ENCODE measurements at regions not wholly inside any gene's neighbourhood (a gene's known extent, or its start where the extent isn't known, plus 50 kb on each side); places are given as distances from the start of the nearest gene placed in this dataset.

- Histone ChIP-seq H3K27me3 (ENCODE audit: control insufficient read depth, insufficient read depth, low read length) (no peaks in the 10 kb centered on the region), H3K27ac (ENCODE audit: low read depth, low read length) (no peak overlapping the region), H3K4me3 (ENCODE audit: low read depth, low read length) (no peak overlapping the region), H3K9me3 (ENCODE audit: control insufficient read depth, insufficient read depth, low read length) (peaks cover 32% of the 10 kb centered on the region)
- ChIA-PET CTCF (no interaction called here), POLR2A (no interaction called here)
- TF ChIP-seq CTCF (IDR thresholded peaks at IDR 0.05; ENCODE audit: low read depth, low read length): no peak
- DNase-seq (ENCODE audit: low read depth, low spot score): no peak
Measured at GRCh38 chr16:35255816-35256215, 1796.4 kb downstream of the TP53TG3F start.

DNA sequence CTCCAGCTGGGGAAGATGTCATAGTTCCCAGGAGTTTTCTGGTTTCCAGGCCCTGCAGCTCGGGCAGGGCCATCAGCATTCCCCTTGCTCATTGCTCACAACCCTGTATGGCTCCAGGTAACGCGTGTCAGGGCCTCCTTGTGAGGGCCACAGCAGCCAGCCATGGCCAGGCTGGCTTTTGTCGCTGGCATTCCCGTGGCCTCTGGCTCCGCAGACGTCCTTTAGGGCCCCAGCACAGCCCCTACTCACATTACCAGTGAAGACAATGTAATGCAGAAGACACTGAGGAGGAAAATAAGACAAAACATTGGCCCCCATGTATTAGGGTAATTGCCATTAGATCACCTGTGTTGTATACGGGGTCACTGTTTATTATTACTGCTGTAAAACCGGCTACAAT is 1799.0 kb downstream of the TP53TG3F start:
- Histone ChIP-seq H3K27me3 (ENCODE audit: control insufficient read depth, insufficient read depth, low read length) (no peaks in the 10 kb centered on the region), H3K9me3 (ENCODE audit: control insufficient read depth, insufficient read depth, low read length) (peaks cover 23% of the 10 kb centered on the region), H3K27ac (ENCODE audit: low read depth, low read length) (no peak overlapping the region), H3K4me3 (ENCODE audit: low read depth, low read length) (no peak overlapping the region)
- DNase-seq (ENCODE audit: low read depth, low spot score): no peak
- TF ChIP-seq CTCF (IDR thresholded peaks at IDR 0.05; ENCODE audit: low read depth, low read length): no peak
- ChIA-PET CTCF (no interaction called here), POLR2A (no interaction called here)

DNA sequence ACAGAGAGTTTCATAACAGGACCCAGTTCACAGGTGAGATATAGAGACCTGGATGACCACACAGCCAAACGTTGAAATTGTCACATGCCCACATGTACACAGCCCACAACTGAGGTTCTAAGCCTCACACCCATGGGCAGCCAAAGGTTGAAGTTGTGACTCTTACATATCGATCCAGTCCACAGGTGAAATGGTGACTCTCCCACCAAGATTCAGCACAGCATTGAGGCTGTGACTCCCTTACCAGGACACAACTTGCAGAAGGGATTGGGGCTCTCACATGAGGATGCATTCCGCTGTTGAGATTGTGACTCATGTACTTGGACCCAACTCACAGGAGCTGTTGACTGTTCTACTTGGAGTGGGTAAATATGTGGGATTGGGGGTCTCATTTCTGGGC is 1836.4 kb downstream of the TP53TG3F start:
- Histone ChIP-seq H3K27ac (ENCODE audit: low read depth, low read length) (no peak overlapping the region), H3K27me3 (ENCODE audit: control insufficient read depth, insufficient read depth, low read length) (no peaks in the 10 kb centered on the region), H3K9me3 (ENCODE audit: control insufficient read depth, insufficient read depth, low read length) (peaks cover 18% of the 10 kb centered on the region; the same call in 1 of the 2 replicates), H3K4me3 (ENCODE audit: low read depth, low read length) (no peak overlapping the region)
- TF ChIP-seq CTCF (IDR thresholded peaks at IDR 0.05; ENCODE audit: low read depth, low read length): no peak
- ChIA-PET POLR2A (no interaction called here), CTCF (no interaction called here)
- DNase-seq (ENCODE audit: low read depth, low spot score): no peak

DNA sequence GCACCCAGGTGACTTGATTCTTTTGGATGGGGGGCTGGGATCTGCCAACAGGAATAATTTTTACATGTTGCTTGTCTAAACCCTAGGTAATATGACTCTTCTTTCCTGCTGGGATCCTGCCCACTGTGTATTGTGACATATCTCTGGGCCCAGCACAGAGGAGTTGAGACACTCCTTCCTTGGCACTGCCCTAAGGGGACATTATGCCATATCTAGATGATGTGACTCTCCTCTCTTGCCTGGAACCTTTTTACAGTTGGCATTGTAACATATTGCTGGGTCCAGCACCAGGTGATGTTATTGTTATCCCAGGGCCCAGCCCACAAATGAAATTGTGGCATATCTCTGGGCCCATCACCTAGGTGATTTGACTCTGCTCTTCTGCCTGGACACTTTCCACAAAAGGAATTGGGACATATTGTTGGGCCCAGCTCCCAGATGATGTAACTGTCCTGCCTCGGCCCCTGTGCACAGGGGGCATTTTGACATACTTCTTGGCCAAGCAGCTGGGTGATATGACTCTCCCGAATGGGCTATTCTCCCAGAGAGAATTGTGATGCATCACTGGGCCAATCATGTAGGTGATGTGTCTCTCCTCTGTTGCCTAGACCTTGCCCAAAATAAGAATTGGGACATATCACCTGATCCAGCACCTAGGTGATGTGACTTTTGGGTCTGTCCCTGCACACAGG is 1837.7 kb downstream of the TP53TG3F start:
- no peak for TF ChIP-seq CTCF (IDR thresholded peaks at IDR 0.05; ENCODE audit: low read depth, low read length)
- H3K9me3 ChIP-seq (ENCODE audit: control insufficient read depth, insufficient read depth, low read length): peaks cover 18% of the 10 kb centered on the region; the same call in 1 of the 2 replicates
- no peaks in the 10 kb centered on the region for H3K27me3 ChIP-seq (ENCODE audit: control insufficient read depth, insufficient read depth, low read length)
- no peak for DNase-seq (ENCODE audit: low read depth, low spot score)
- ChIA-PET POLR2A (no interaction called here), CTCF (no interaction called here)
- H3K27ac ChIP-seq (ENCODE audit: low read depth, low read length): no peak overlapping the region
- no peak overlapping the region for H3K4me3 ChIP-seq (ENCODE audit: low read depth, low read length)

DNA sequence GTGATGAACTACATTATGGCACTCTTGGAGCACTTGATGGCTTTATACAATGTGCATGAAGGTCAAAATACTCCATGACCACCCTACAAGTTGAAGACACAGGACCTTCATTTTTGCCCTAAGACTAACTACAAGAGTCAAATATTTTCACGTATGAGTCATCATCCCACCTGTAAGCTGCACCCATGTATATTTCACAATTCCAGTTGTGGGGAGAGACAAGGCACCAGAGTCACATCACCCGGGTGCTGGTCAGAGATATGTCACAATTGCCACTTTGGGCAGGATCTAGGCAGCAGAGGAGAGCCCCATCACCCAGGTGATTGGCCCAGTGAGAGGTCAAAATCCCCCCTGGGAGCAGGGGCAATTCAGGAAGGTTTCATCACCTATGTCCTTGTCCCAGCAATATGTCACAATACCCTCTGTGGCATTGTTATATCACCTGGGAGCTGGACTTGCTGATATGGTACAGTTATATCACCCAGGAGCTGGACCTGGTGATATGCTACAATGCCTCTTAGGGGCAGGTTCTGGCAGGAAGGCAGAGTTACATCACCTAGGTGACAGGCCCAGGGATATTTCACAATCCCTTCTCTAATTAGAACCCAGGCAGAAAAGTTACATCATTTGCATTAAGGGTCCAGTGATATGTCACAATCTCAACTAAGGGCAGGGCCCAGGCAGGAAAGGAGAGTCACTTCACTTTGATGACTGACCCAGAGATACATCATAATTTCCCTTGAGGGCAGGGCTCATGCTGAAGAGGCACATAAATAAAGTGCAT is 1839.2 kb downstream of the TP53TG3F start:
- no peak for DNase-seq (ENCODE audit: low read depth, low spot score)
- no peak for TF ChIP-seq CTCF (IDR thresholded peaks at IDR 0.05; ENCODE audit: low read depth, low read length)
- CTCF ChIA-PET: no interaction called here
- POLR2A ChIA-PET: no interaction called here
- H3K4me3 ChIP-seq (ENCODE audit: low read depth, low read length): no peak overlapping the region
- no peak overlapping the region for H3K27ac ChIP-seq (ENCODE audit: low read depth, low read length)
- peaks cover 18% of the 10 kb centered on the region; the same call in 1 of the 2 replicates for H3K9me3 ChIP-seq (ENCODE audit: control insufficient read depth, insufficient read depth, low read length)
- no peaks in the 10 kb centered on the region for H3K27me3 ChIP-seq (ENCODE audit: control insufficient read depth, insufficient read depth, low read length)
